ENCODE measurements at regions not wholly inside any gene's neighbourhood (a gene's known extent, or its start where the extent isn't known, plus 50 kb on each side); places are given as distances from the start of the nearest gene placed in this dataset.

- no peaks in the 10 kb centered on the region for H3K79me2 ChIP-seq (ENCODE audit: control insufficient read depth, insufficient read depth, low read length)
- no peak overlapping the region for H3K4me2 ChIP-seq (ENCODE audit: insufficient read depth, low read length)
- BruUV-seq (replicated peaks), result no TSS peak
- no peak for FAIRE-seq
- no peaks in the 10 kb centered on the region for H3K27me3 ChIP-seq (ENCODE audit: control insufficient read depth in 2 of 2, insufficient read depth in 2 of 2, low read length in 2 of 2)
- no peaks in the 10 kb centered on the region for H3K9me1 ChIP-seq (replicated peaks; ENCODE audit: control insufficient read depth, extremely low read depth, insufficient read depth, low read length)
- H3K36me3 ChIP-seq (ENCODE audit: control insufficient read depth in 2 of 2, extremely low read depth in 1 of 2, insufficient read depth in 2 of 2, low read length in 2 of 2), result no peaks in the 10 kb centered on the region
- no peaks in the 10 kb centered on the region for H3K4me1 ChIP-seq (ENCODE audit: control insufficient read depth, extremely low read depth, insufficient read depth, low read length)
- intact Hi-C loops (cut with micrococcal nuclease) (no loop called here), dilution Hi-C loops (cut with MboI; ENCODE audit: extremely low pct_ligation_motif_present, low sequenced_read_pairs) (no loop called here)
- no peak overlapping the region for H3K4me3 ChIP-seq (replicated peaks in 1 of 3; ENCODE audit: insufficient read depth in 1 of 3, low read depth in 1 of 3, low read length in 3 of 3)
- ChIA-PET CTCF (no interaction called here), POLR2A (no interaction called here)
- no peak for TF ChIP-seq EZH2 (IDR thresholded peaks at IDR 0.05; ENCODE audit: borderline replicate concordance, low read depth, low read length, severe bottlenecking)
- TF ChIP-seq CTCF (IDR thresholded peaks at IDR 0.05; ENCODE audit: extremely low read depth in 1 of 2, insufficient read depth in 1 of 2, low read depth in 1 of 2, low read length in 2 of 2), result no peak
- no peak for TF ChIP-seq JUN (IDR thresholded peaks at IDR 0.05; ENCODE audit: borderline replicate concordance, insufficient read depth, insufficient read length, low read depth)
- DNase-seq (ENCODE audit: low read depth, low spot score), result no peak
- H4K20me1 ChIP-seq (replicated peaks; ENCODE audit: control insufficient read depth, extremely low read depth, insufficient read depth, low read length), result no peaks in the 10 kb centered on the region
- H3K9me3 ChIP-seq (replicated peaks; ENCODE audit: control insufficient read depth, insufficient read depth, low read length), result no peaks in the 10 kb centered on the region
- no peak overlapping the region for H2AFZ ChIP-seq (ENCODE audit: low read depth, low read length)
- no peak overlapping the region for H3K27ac ChIP-seq (ENCODE audit: insufficient read depth, low read depth, low read length)
- H3K9ac ChIP-seq (replicated peaks; ENCODE audit: extremely low read depth, insufficient read depth, low read length), result no peak overlapping the region
Measured at GRCh38 chr10:128929131-128929530, 537.9 kb upstream of the MGMT start.

GRCh38 chr10:128929767-128930166, 537.3 kb upstream of the MGMT start:
- DNase-seq (ENCODE audit: low read depth, low spot score) (no peak), FAIRE-seq (no peak)
- Histone ChIP-seq H3K9me3 (replicated peaks; ENCODE audit: control insufficient read depth, insufficient read depth, low read length) (no peaks in the 10 kb centered on the region), H3K36me3 (ENCODE audit: control insufficient read depth in 2 of 2, extremely low read depth in 1 of 2, insufficient read depth in 2 of 2, low read length in 2 of 2) (no peaks in the 10 kb centered on the region), H3K27me3 (ENCODE audit: control insufficient read depth in 2 of 2, insufficient read depth in 2 of 2, low read length in 2 of 2) (no peaks in the 10 kb centered on the region), H3K27ac (ENCODE audit: insufficient read depth, low read depth, low read length) (no peak overlapping the region), H4K20me1 (replicated peaks; ENCODE audit: control insufficient read depth, extremely low read depth, insufficient read depth, low read length) (no peaks in the 10 kb centered on the region), H3K9ac (replicated peaks; ENCODE audit: extremely low read depth, insufficient read depth, low read length) (no peak overlapping the region), H3K4me3 (replicated peaks in 1 of 3; ENCODE audit: insufficient read depth in 1 of 3, low read depth in 1 of 3, low read length in 3 of 3) (no peak overlapping the region), H2AFZ (ENCODE audit: low read depth, low read length) (no peak overlapping the region), H3K9me1 (replicated peaks; ENCODE audit: control insufficient read depth, extremely low read depth, insufficient read depth, low read length) (no peaks in the 10 kb centered on the region), H3K4me1 (ENCODE audit: control insufficient read depth, extremely low read depth, insufficient read depth, low read length) (no peaks in the 10 kb centered on the region), H3K79me2 (ENCODE audit: control insufficient read depth, insufficient read depth, low read length) (no peaks in the 10 kb centered on the region), H3K4me2 (ENCODE audit: insufficient read depth, low read length) (no peak overlapping the region)
- CTCF ChIA-PET, result no interaction called here
- no TSS peak for BruUV-seq (replicated peaks)
- dilution Hi-C loops (cut with MboI; ENCODE audit: extremely low pct_ligation_motif_present, low sequenced_read_pairs), result no loop called here
- intact Hi-C loops (cut with micrococcal nuclease), result no loop called here
- TF ChIP-seq POLR2AphosphoS5 (IDR thresholded peaks at IDR 0.05; ENCODE audit: insufficient read depth, low read depth, low read length) (no peak), CTCF (IDR thresholded peaks at IDR 0.05; ENCODE audit: extremely low read depth in 1 of 2, insufficient read depth in 1 of 2, low read depth in 1 of 2, low read length in 2 of 2) (no peak), MYC (IDR thresholded peaks at IDR 0.05; ENCODE audit: low read depth, low read length) (no peak), EZH2 (IDR thresholded peaks at IDR 0.05; ENCODE audit: borderline replicate concordance, low read depth, low read length, severe bottlenecking) (no peak), FOS (IDR thresholded peaks at IDR 0.05; ENCODE audit: borderline replicate concordance, insufficient read depth, low read length) (no peak), POLR2A (IDR thresholded peaks at IDR 0.05; ENCODE audit: low read depth, low read length) (no peak), GATA2 (IDR thresholded peaks at IDR 0.05; ENCODE audit: insufficient read depth, insufficient read length, low read depth, low read length) (no peak), MAX (IDR thresholded peaks at IDR 0.05; ENCODE audit: insufficient read depth, insufficient read length) (no peak), JUN (IDR thresholded peaks at IDR 0.05; ENCODE audit: borderline replicate concordance, insufficient read depth, insufficient read length, low read depth) (no peak)
- POLR2A ChIA-PET, result no interaction called here
